Mesothelial cell of epicardium (in vitro differentiated cells): ENCODE measurements at regions not wholly inside any gene's neighbourhood (a gene's known extent, or its start where the extent isn't known, plus 50 kb on each side); places are given as distances from the start of the nearest gene placed in this dataset.

Experiments
- DNase-seq, 2 experiments: peaks; one replicate each; pipeline ENCODE4 v3.0.0; 2021; ENCODE audit warnings: low spot score in 2 of 2; ENCODE audit not compliant: unreplicated experiment in 2 of 2
- H3K27ac Mint-ChIP-seq: 2 replicates; pipeline ENCODE4 v1.8.0; 2021; ENCODE audit warnings: mixed read lengths
- H3K27me3 Mint-ChIP-seq: 2 replicates; pipeline ENCODE4 v1.8.0; 2021; ENCODE audit warnings: low read depth, mixed read lengths
- H3K36me3 Mint-ChIP-seq: 2 replicates; pipeline ENCODE4 v1.8.0; 2021; ENCODE audit warnings: mixed read lengths
- H3K4me1 Mint-ChIP-seq: 2 replicates; pipeline ENCODE4 v1.8.0; 2021; ENCODE audit warnings: mixed read lengths
- H3K4me3 Mint-ChIP-seq: 2 replicates; pipeline ENCODE4 v1.8.0; 2021; ENCODE audit warnings: mild to moderate bottlenecking, moderate library complexity, mixed read lengths
- H3K9me3 Mint-ChIP-seq: 2 replicates; pipeline ENCODE4 v1.8.0; 2021; ENCODE audit warnings: mixed read lengths
- TF ChIP-seq, protein P1 (sequence below): fragments of 200-600 bp; sonication (generic); IDR thresholded peaks from one replicate; pipeline ENCODE4 v1.5.0; 2021; ENCODE audit warnings: antibody characterized with exemption; ENCODE audit not compliant: unreplicated experiment

DNA sequence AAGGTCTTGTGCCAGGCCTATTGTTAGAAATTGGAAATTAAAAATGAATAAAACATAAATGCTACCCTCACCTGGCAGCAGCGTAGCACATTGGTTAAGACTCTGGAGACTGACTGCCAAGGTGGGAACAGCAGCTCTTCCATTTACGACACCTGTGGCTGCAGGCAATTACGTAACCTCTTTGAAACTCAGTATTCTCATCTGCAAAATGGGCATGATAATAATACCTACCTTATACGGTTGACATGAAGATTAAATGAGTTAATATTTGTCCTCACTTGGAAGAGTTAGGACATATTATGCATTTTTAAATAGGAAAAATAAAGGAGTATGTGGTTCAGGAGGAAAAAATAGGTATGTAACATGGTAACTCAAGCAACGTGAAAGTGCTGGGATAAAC is 279.3 kb upstream of the NCKAP5 start:
- peaks cover 32% of the 10 kb centered on the region for H3K27me3 Mint-ChIP-seq
- TF ChIP-seq, protein P1, sequence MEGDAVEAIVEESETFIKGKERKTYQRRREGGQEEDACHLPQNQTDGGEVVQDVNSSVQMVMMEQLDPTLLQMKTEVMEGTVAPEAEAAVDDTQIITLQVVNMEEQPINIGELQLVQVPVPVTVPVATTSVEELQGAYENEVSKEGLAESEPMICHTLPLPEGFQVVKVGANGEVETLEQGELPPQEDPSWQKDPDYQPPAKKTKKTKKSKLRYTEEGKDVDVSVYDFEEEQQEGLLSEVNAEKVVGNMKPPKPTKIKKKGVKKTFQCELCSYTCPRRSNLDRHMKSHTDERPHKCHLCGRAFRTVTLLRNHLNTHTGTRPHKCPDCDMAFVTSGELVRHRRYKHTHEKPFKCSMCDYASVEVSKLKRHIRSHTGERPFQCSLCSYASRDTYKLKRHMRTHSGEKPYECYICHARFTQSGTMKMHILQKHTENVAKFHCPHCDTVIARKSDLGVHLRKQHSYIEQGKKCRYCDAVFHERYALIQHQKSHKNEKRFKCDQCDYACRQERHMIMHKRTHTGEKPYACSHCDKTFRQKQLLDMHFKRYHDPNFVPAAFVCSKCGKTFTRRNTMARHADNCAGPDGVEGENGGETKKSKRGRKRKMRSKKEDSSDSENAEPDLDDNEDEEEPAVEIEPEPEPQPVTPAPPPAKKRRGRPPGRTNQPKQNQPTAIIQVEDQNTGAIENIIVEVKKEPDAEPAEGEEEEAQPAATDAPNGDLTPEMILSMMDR: no peak
- H3K36me3 Mint-ChIP-seq: no peaks in the 10 kb centered on the region
- H3K27ac Mint-ChIP-seq: no peak overlapping the region
- H3K4me3 Mint-ChIP-seq: no peak overlapping the region
- H3K4me1 Mint-ChIP-seq: peaks cover 2% of the 10 kb centered on the region
- no peak for DNase-seq
- peaks cover 6% of the 10 kb centered on the region for H3K9me3 Mint-ChIP-seq

DNA sequence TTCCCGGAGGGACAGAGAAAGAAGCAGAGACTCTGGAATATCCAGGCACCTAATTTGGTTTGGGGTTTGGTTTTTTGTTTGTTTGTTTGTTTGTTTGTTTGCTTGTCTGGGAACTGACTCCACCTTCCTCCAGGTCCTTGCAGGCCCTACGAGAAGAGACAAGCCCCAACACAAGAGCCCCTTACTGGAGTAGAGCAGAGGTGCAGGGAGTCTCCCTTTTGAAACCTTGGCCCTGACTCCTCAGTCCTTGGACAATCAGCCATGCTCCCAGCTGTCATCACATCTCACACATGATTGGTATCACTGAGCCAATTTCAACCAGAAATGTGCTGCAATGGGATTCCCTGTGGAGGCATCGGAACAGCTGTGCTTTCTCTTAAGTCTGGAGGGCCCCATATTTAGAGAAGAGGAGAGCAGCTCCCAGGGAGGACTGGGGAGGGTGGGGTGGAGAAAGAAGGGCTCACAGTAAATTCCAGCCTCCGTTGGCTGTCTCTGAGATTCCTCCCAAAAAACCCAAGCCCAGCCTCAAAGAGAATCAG is 279.9 kb upstream of the NCKAP5 start:
- H3K36me3 Mint-ChIP-seq: no peaks in the 10 kb centered on the region
- H3K4me1 Mint-ChIP-seq: peaks cover 2% of the 10 kb centered on the region
- H3K4me3 Mint-ChIP-seq: no peak overlapping the region
- H3K27me3 Mint-ChIP-seq: peaks cover 32% of the 10 kb centered on the region
- H3K9me3 Mint-ChIP-seq: peaks cover 8% of the 10 kb centered on the region
- TF ChIP-seq, protein P1: no peak
- no peak overlapping the region for H3K27ac Mint-ChIP-seq
- no peak for DNase-seq

DNA sequence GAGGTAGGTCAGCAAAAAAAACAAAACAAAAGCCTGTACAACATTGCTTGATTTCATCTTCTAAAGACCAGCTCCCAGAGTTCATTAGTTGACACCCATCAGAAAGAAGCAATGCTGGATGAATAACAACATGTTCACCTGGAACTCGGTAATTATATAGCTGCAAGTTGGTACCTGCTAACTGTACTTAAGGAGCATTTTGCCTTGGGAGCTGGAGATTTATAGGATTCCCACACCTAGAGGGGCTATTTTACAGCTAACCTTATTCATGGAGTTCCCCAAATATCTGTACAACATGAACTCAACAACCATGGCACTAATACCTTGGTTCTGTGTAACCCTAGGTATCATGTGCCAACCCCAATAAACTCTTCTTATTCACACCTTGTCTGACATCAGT is 281.1 kb upstream of the NCKAP5 start:
- no peak overlapping the region for H3K27ac Mint-ChIP-seq
- no peak for DNase-seq
- H3K4me1 Mint-ChIP-seq: no peaks in the 10 kb centered on the region
- H3K27me3 Mint-ChIP-seq: peaks cover 30% of the 10 kb centered on the region
- H3K36me3 Mint-ChIP-seq: no peaks in the 10 kb centered on the region
- no peak overlapping the region for H3K4me3 Mint-ChIP-seq
- TF ChIP-seq, protein P1: no peak
- H3K9me3 Mint-ChIP-seq: peaks cover 10% of the 10 kb centered on the region

DNA sequence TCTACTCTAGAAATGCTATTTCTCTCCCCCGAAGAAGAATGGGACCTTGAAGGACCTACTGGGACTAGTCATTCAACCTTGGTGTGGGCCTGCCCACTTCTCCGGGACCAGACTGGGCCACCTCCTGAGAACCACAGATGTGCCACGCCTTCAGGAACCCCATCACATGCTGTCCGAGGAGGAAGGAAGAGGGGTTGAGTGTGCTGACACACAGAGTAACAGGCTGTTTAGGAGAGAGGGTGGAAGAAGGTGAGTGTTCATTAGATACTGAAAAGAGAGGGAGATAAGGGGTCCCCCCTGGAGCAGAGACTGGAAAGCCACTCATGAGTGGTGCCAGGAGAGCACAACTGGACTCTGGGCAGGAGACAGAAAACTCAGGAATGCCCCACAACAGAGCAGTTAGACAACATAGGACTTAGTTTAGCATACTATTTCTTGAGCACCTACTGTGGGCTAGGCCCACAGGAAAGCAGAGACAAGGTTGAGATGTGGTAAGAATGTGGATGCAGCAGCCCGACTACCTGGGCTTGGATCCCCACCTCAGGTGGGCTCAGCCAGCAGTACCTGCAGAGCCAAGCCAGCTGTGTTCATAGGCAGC is 286.4 kb upstream of the NCKAP5 start:
- peaks cover 15% of the 10 kb centered on the region for H3K9me3 Mint-ChIP-seq
- no peaks in the 10 kb centered on the region for H3K36me3 Mint-ChIP-seq
- H3K27ac Mint-ChIP-seq: no peak overlapping the region
- no peaks in the 10 kb centered on the region for H3K4me1 Mint-ChIP-seq
- TF ChIP-seq, protein P1: no peak
- H3K27me3 Mint-ChIP-seq: peaks cover 25% of the 10 kb centered on the region
- no peak for DNase-seq
- H3K4me3 Mint-ChIP-seq: no peak overlapping the region

DNA sequence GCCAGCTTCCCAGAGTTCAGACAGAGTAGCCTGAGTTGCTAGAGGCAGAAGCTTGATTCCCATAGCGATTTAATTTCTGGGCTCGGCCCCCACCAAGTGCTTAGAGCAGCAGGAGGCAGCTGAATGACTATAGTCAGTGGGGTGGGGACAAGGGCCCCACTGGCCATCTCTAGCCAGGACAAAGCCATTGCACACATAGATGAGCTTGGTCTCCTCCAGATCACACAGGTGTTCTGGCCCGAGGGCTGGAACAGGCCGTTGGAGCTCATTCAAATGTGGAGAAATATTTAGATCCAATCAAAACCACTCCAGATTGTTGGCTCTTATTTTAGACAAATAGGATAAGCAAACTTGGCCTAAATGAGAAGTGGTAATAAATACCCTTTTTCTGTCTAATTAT is 287.3 kb upstream of the NCKAP5 start:
- Mint-ChIP-seq H3K27ac (no peak overlapping the region), H3K27me3 (peaks cover 27% of the 10 kb centered on the region), H3K4me1 (no peaks in the 10 kb centered on the region), H3K9me3 (peaks cover 15% of the 10 kb centered on the region), H3K36me3 (no peaks in the 10 kb centered on the region), H3K4me3 (no peak overlapping the region)
- TF ChIP-seq, protein P1: no peak
- DNase-seq: no peak

DNA sequence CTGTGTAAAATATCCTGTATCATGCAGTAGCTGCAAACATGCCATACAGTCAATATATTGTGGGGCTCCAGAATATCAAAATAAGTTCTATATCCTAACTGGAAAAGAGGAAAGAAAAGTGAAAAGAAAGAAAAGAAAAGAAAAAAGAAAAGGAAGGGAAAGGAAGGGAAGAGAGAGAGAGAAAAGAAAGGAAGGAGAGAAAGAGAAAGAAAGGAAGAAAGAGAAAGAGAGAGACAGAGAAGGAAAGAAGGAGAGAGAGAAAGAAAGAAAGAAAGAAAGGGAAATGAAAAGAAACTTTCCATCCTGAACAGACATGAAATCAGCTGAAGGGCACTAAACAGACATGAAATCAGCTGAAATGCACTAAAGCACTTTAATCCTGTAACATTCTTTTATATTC is 288.4 kb upstream of the NCKAP5 start:
- no peak for DNase-seq
- no peak overlapping the region for H3K27ac Mint-ChIP-seq
- no peaks in the 10 kb centered on the region for H3K4me1 Mint-ChIP-seq
- TF ChIP-seq, protein P1: no peak
- peaks cover 15% of the 10 kb centered on the region for H3K9me3 Mint-ChIP-seq
- no peaks in the 10 kb centered on the region for H3K36me3 Mint-ChIP-seq
- peaks cover 29% of the 10 kb centered on the region for H3K27me3 Mint-ChIP-seq
- no peak overlapping the region for H3K4me3 Mint-ChIP-seq
